GM10266 (cell line): ENCODE measurements at regions not wholly inside any gene's neighbourhood (a gene's known extent, or its start where the extent isn't known, plus 50 kb on each side); places are given as distances from the start of the nearest gene placed in this dataset.

Experiments used
- DNase-seq: peaks from one replicate; pipeline ENCODE4 v3.0.0; 2012; ENCODE audit errors: extremely low spot score
- CTCF ChIP-seq: IDR thresholded peaks from 2 replicates; pipeline ENCODE4 v1.5.1; 2012; ENCODE audit warnings: mild to moderate bottlenecking, low read depth; ENCODE audit not compliant: control insufficient read depth, insufficient read depth; ENCODE audit errors: missing control alignments

- no peak for DNase-seq
- TF ChIP-seq CTCF, result no peak
These were observed 422.2 kb upstream of the MC4R start for GRCh38 chr18:60794802-60795201.

- no peak for TF ChIP-seq CTCF
- no peak for DNase-seq
These were observed 431.8 kb upstream of the MC4R start for GRCh38 chr18:60804415-60804814.

- no peak for TF ChIP-seq CTCF
- no peak for DNase-seq
These were observed 437.4 kb upstream of the MC4R start for GRCh38 chr18:60809937-60810336.

- TF ChIP-seq CTCF, result no peak
- DNase-seq, result no peak
These were observed 440.3 kb upstream of the MC4R start for GRCh38 chr18:60812921-60813320.

GRCh38 chr18:60826346-60826745, 453.8 kb upstream of the MC4R start:
- DNase-seq, result no peak

GRCh38 chr18:60831971-60832370, 459.4 kb upstream of the MC4R start:
- DNase-seq, result no peak
- TF ChIP-seq CTCF, result no peak

More at GRCh38 chr18:60826346-60826745, 453.8 kb upstream of the MC4R start:
- no peak for TF ChIP-seq CTCF

- DNase-seq, result no peak
These were observed 466.1 kb upstream of the MC4R start for GRCh38 chr18:60838677-60839076.

More at GRCh38 chr18:60838677-60839076, 466.1 kb upstream of the MC4R start:
- no peak for TF ChIP-seq CTCF
